GM23338 (cell line): ENCODE measurements at regions not wholly inside any gene's neighbourhood (a gene's known extent, or its start where the extent isn't known, plus 50 kb on each side); places are given as distances from the start of the nearest gene placed in this dataset.

Experiments
- ATAC-seq: fragments of 200-7000 bp; cut with Tn5 transposase; 3 replicates; pipeline ENCODE4 v1.9.1; 2020
- DNase-seq: peaks from one replicate; pipeline ENCODE4 v3.0.0-alpha.2; 2015; ENCODE audit warnings: low spot score
- H2AFZ ChIP-seq: fragments of 200-600 bp; sonication (generic); 2 replicates; pipeline ENCODE4 v1.8.0; 2016; ENCODE audit warnings: antibody characterized with exemption, mild to moderate bottlenecking, moderate library complexity
- H3F3A ChIP-seq: fragments of 200-600 bp; sonication (generic); replicated peaks from 2 replicates; pipeline ENCODE4 v1.8.0; 2017; ENCODE audit warnings: antibody characterized with exemption, mixed run types, low read depth
- H3K27ac ChIP-seq: fragments of 200-600 bp; sonication (generic); 2 replicates; pipeline ENCODE4 v1.6.1; 2016; ENCODE audit warnings: low read depth
- H3K27me3 ChIP-seq: fragments of 200-600 bp; sonication (generic); 2 replicates; pipeline ENCODE4 v1.8.0; 2016; ENCODE audit warnings: mild to moderate bottlenecking, mixed run types, moderate library complexity; ENCODE audit not compliant: insufficient read depth
- H3K36me3 ChIP-seq: fragments of 200-600 bp; sonication (generic); 2 replicates; pipeline ENCODE4 v1.8.0; 2016; ENCODE audit warnings: mild to moderate bottlenecking; ENCODE audit not compliant: insufficient read depth
- H3K4me1 ChIP-seq: fragments of 200-600 bp; sonication (generic); 2 replicates; pipeline ENCODE4 v1.8.0; 2016; ENCODE audit warnings: mild to moderate bottlenecking, moderate library complexity; ENCODE audit not compliant: insufficient read depth
- H3K4me2 ChIP-seq: fragments of 200-600 bp; sonication (generic); 2 replicates; pipeline ENCODE4 v1.7.1; 2017; ENCODE audit warnings: mixed run types
- H3K4me3 ChIP-seq: fragments of 200-600 bp; sonication (generic); 2 replicates; pipeline ENCODE4 v1.6.1; 2016; ENCODE audit warnings: mixed run types
- H3K79me2 ChIP-seq: fragments of 200-600 bp; sonication (generic); replicated peaks from 2 replicates; pipeline ENCODE4 v1.8.0; 2017; ENCODE audit warnings: mild to moderate bottlenecking; ENCODE audit not compliant: insufficient read depth
- H3K9me2 ChIP-seq: fragments of 200-600 bp; sonication (generic); 2 replicates; pipeline ENCODE4 v1.8.0; 2017; ENCODE audit not compliant: insufficient read depth
- H4K20me1 ChIP-seq: fragments of 200-600 bp; sonication (generic); replicated peaks from 2 replicates; pipeline ENCODE4 v1.8.0; 2017; ENCODE audit warnings: mild to moderate bottlenecking; ENCODE audit not compliant: insufficient read depth
- H3K27ac Mint-ChIP-seq: 2 replicates; pipeline ENCODE4 v1.8.0; 2020; ENCODE audit warnings: inconsistent platforms, mild to moderate bottlenecking, moderate library complexity, mixed read lengths
- H3K27me3 Mint-ChIP-seq: 3 replicates; pipeline ENCODE4 v1.8.0; 2022; ENCODE audit warnings: low read depth, mild to moderate bottlenecking, moderate library complexity, mixed read lengths, inconsistent platforms; ENCODE audit not compliant: insufficient read depth, poor library complexity
- H3K36me3 Mint-ChIP-seq: 3 replicates; pipeline ENCODE4 v1.8.0; 2021; ENCODE audit warnings: low read depth, mild to moderate bottlenecking, inconsistent platforms, moderate library complexity, mixed read lengths
- H3K4me1 Mint-ChIP-seq: 3 replicates; pipeline ENCODE4 v1.8.0; 2020; ENCODE audit warnings: mild to moderate bottlenecking, inconsistent platforms, mixed read lengths
- H3K4me3 Mint-ChIP-seq: 3 replicates; pipeline ENCODE4 v1.8.0; 2021; ENCODE audit warnings: moderate library complexity, mild to moderate bottlenecking, inconsistent platforms, mixed read lengths
- H3K9me3 Mint-ChIP-seq: 3 replicates; pipeline ENCODE4 v1.8.0; 2020; ENCODE audit warnings: moderate library complexity, mild to moderate bottlenecking, inconsistent platforms, mixed read lengths
- CREB1 ChIP-seq: fragments of 250-450 bp; sonication (Bioruptor Pico); IDR thresholded peaks from 2 replicates; pipeline ENCODE4 v1.5.0; 2020; ENCODE audit warnings: low read depth, mild to moderate bottlenecking, moderate library complexity
- ETS1 ChIP-seq: IDR thresholded peaks from 2 replicates; pipeline ENCODE4 v1.6.1; 2016; ENCODE audit warnings: antibody characterized with exemption
- EZH2 ChIP-seq: fragments of 200-600 bp; sonication (generic); IDR thresholded peaks from one replicate; pipeline ENCODE4 v1.8.0; 2017; ENCODE audit warnings: antibody characterized with exemption, mild to moderate bottlenecking, low read depth; ENCODE audit not compliant: unreplicated experiment
- EZH2phosphoT487 ChIP-seq: fragments of 200-600 bp; sonication (generic); IDR thresholded peaks from one replicate; pipeline ENCODE4 v1.8.1; 2018; ENCODE audit warnings: antibody characterized with exemption; ENCODE audit not compliant: unreplicated experiment
- JUNB ChIP-seq: IDR thresholded peaks from one replicate; pipeline ENCODE4 v1.6.1; 2016; ENCODE audit warnings: antibody characterized with exemption; ENCODE audit not compliant: unreplicated experiment
- NANOG ChIP-seq: IDR thresholded peaks from 2 replicates; pipeline ENCODE4 v1.6.1; 2016; ENCODE audit warnings: antibody characterized with exemption, borderline replicate concordance
- POLR2AphosphoS5 ChIP-seq: IDR thresholded peaks from 2 replicates; pipeline ENCODE4 v1.6.1; 2016; ENCODE audit warnings: antibody characterized with exemption, low read depth
- STAT1 ChIP-seq: IDR thresholded peaks from one replicate; pipeline ENCODE4 v1.6.1; 2016; ENCODE audit warnings: antibody characterized with exemption; ENCODE audit not compliant: unreplicated experiment
- ZNF114 ChIP-seq: fragments of 250-450 bp; sonication (Bioruptor Pico); IDR thresholded peaks from 2 replicates; pipeline ENCODE4 v1.5.0; 2020; ENCODE audit warnings: mild to moderate bottlenecking, moderate library complexity
- ZNF331 ChIP-seq: fragments of 250-450 bp; sonication (Bioruptor Pico); IDR thresholded peaks from 2 replicates; pipeline ENCODE4 v1.5.0; 2020; ENCODE audit warnings: low read depth, mild to moderate bottlenecking, moderate library complexity
- ZNF462 ChIP-seq: fragments of 250-450 bp; sonication (Bioruptor Pico); IDR thresholded peaks from 2 replicates; pipeline ENCODE4 v1.5.0; 2020; ENCODE audit warnings: mild to moderate bottlenecking, moderate library complexity
- TF ChIP-seq, protein P1 (sequence below): IDR thresholded peaks from one replicate; pipeline ENCODE4 v1.6.1; 2018; ENCODE audit warnings: antibody characterized with exemption; ENCODE audit not compliant: unreplicated experiment
- TF ChIP-seq, protein P2 (sequence below), 2 experiments: fragments of 200-600 bp in 1 of 2; sonication (generic) in 1 of 2; conservative IDR thresholded peaks; 2 replicates each; pipeline versions ENCODE4 v1.5.1 to v1.6.1; 2016 to 2017; ENCODE audit warnings: antibody characterized with exemption in 2 of 2, low read depth in 2 of 2, mild to moderate bottlenecking in 2 of 2, moderate library complexity in 1 of 2

GRCh38 chrX:129249563-129249962 is 273.7 kb downstream of the SMARCA1 start (continued):
- TF ChIP-seq ZNF462 = no peak
- no peak for TF ChIP-seq NANOG
- TF ChIP-seq EZH2phosphoT487 = no peak
- no peak for TF ChIP-seq EZH2

DNA sequence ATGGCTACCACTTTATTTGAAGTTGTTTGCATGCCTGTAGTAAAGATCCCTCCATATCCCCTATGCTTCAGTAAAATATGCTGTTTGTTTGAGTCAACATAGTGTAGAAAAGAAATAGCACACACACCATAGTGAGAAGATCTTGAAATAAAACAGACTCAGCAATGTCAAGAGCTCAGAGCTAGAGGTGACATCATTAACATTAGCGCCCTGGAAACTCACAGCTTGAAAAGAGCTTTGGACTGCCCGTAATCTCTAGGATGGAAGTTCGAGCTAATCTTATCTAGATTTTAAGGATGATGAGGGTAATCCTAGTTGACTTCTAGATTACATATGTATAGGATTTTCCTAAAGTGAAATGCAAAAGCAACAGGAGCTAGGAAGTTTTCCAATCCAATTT is 275.6 kb downstream of the SMARCA1 start:
- Mint-ChIP-seq H3K27ac (no peak overlapping the region), H3K9me3 (peaks cover 6% of the 10 kb centered on the region; the same call in 2 of the 3 replicates), H3K4me1 (no peaks in the 10 kb centered on the region), H3K4me3 (no peak overlapping the region), H3K36me3 (no peaks in the 10 kb centered on the region), H3K27me3 (no peaks in the 10 kb centered on the region)
- H2AFZ ChIP-seq = no peak overlapping the region
- H3K27me3 ChIP-seq = no peaks in the 10 kb centered on the region
- H3K36me3 ChIP-seq = no peaks in the 10 kb centered on the region
- no peaks in the 10 kb centered on the region for H3K9me2 ChIP-seq
- no peaks in the 10 kb centered on the region for H3K79me2 ChIP-seq
- H3K27ac ChIP-seq = no peak overlapping the region
- DNase-seq (no peak), ATAC-seq (no peak)
- H3K4me3 ChIP-seq = no peak overlapping the region
- no peaks in the 10 kb centered on the region for H4K20me1 ChIP-seq
- H3K4me1 ChIP-seq = no peaks in the 10 kb centered on the region
- H3F3A ChIP-seq = no peaks in the 10 kb centered on the region
- H3K4me2 ChIP-seq = no peak overlapping the region
- TF ChIP-seq, protein P1, sequence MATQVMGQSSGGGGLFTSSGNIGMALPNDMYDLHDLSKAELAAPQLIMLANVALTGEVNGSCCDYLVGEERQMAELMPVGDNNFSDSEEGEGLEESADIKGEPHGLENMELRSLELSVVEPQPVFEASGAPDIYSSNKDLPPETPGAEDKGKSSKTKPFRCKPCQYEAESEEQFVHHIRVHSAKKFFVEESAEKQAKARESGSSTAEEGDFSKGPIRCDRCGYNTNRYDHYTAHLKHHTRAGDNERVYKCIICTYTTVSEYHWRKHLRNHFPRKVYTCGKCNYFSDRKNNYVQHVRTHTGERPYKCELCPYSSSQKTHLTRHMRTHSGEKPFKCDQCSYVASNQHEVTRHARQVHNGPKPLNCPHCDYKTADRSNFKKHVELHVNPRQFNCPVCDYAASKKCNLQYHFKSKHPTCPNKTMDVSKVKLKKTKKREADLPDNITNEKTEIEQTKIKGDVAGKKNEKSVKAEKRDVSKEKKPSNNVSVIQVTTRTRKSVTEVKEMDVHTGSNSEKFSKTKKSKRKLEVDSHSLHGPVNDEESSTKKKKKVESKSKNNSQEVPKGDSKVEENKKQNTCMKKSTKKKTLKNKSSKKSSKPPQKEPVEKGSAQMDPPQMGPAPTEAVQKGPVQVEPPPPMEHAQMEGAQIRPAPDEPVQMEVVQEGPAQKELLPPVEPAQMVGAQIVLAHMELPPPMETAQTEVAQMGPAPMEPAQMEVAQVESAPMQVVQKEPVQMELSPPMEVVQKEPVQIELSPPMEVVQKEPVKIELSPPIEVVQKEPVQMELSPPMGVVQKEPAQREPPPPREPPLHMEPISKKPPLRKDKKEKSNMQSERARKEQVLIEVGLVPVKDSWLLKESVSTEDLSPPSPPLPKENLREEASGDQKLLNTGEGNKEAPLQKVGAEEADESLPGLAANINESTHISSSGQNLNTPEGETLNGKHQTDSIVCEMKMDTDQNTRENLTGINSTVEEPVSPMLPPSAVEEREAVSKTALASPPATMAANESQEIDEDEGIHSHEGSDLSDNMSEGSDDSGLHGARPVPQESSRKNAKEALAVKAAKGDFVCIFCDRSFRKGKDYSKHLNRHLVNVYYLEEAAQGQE = no peak
- TF ChIP-seq JUNB = no peak
- no peak for TF ChIP-seq NANOG
- no peak for TF ChIP-seq STAT1
- no peak for TF ChIP-seq EZH2phosphoT487
- no peak for TF ChIP-seq ETS1
- no peak for TF ChIP-seq EZH2
- TF ChIP-seq, protein P2, sequence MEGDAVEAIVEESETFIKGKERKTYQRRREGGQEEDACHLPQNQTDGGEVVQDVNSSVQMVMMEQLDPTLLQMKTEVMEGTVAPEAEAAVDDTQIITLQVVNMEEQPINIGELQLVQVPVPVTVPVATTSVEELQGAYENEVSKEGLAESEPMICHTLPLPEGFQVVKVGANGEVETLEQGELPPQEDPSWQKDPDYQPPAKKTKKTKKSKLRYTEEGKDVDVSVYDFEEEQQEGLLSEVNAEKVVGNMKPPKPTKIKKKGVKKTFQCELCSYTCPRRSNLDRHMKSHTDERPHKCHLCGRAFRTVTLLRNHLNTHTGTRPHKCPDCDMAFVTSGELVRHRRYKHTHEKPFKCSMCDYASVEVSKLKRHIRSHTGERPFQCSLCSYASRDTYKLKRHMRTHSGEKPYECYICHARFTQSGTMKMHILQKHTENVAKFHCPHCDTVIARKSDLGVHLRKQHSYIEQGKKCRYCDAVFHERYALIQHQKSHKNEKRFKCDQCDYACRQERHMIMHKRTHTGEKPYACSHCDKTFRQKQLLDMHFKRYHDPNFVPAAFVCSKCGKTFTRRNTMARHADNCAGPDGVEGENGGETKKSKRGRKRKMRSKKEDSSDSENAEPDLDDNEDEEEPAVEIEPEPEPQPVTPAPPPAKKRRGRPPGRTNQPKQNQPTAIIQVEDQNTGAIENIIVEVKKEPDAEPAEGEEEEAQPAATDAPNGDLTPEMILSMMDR (conservative IDR thresholded peaks at IDR 0.05; ENCODE audit: low read depth in 2 of 2) = no peak
- no peak for TF ChIP-seq CREB1 (CRISPR knock-in tag)
- TF ChIP-seq ZNF114 (CRISPR knock-in tag) = no peak
- TF ChIP-seq POLR2AphosphoS5 = no peak
- TF ChIP-seq ZNF331 (CRISPR knock-in tag) = no peak
